Panc1 (cell line): ENCODE measurements at regions not wholly inside any gene's neighbourhood (a gene's known extent, or its start where the extent isn't known, plus 50 kb on each side); places are given as distances from the start of the nearest gene placed in this dataset.

Experiments
- CTCF ChIP-seq: fragments of 450-650 bp; IDR thresholded peaks from 2 replicates; pipeline ENCODE4 v1.5.1; 2017; ENCODE audit warnings: mild to moderate bottlenecking
- REST ChIP-seq, 2 experiments: IDR thresholded peaks; 2 replicates each; pipeline ENCODE4 v1.6.1; 2011 to 2012; ENCODE audit warnings: low read depth in 2 of 2, control low read depth in 1 of 2, low read length in 1 of 2, mild to moderate bottlenecking in 1 of 2, moderate library complexity in 1 of 2; ENCODE audit not compliant: insufficient read depth in 1 of 2

GRCh38 chr14:104390221-104390931 is 189.2 kb upstream of the C14orf180 start:
- no peak for TF ChIP-seq CTCF
- TF ChIP-seq REST (IDR thresholded peaks at IDR 0.05; ENCODE audit: insufficient read depth in 1 of 2, low read depth in 2 of 2, low read length in 1 of 2), result no peak
